H1 (cell line): ENCODE measurements at regions not wholly inside any gene's neighbourhood (a gene's known extent, or its start where the extent isn't known, plus 50 kb on each side); places are given as distances from the start of the nearest gene placed in this dataset.

Source experiments
- CTCF ChIA-PET: fragments of 300-600 bp; sonication (Branson Sonifier 250); formaldehyde crosslinking; loops from one replicate; lab custom pipeline; 2021; ENCODE audit not compliant: partially characterized antibody; lab: Charles Lee
- POLR2A ChIA-PET: fragments of 300-600 bp; sonication (Branson Sonifier 250); formaldehyde crosslinking; loops from one replicate; lab custom pipeline; 2021; ENCODE audit warnings: inconsistent platforms; ENCODE audit not compliant: partially characterized antibody; lab: Charles Lee
- DNase-seq, 2 experiments: peaks; one replicate each; pipeline versions ENCODE4 v3.0.0 to v3.0.0-alpha.2; 2010 to 2022; ENCODE audit warnings: low spot score in 2 of 2, low read depth in 1 of 2, mixed read lengths in 1 of 2
- FAIRE-seq: peaks from 2 replicates; lab custom pipeline; 2011; peaks lifted over from hg19 to GRCh38; lab: Jason Lieb, UNC
- H2AFZ ChIP-seq: 2 replicates; pipeline ENCODE4 v1.8.1; 2012; ENCODE audit warnings: low read length, inconsistent platforms
- H2AK5ac ChIP-seq: 2 replicates; pipeline ENCODE4 v1.6.1; 2013; ENCODE audit warnings: low read depth, low read length
- H2BK120ac ChIP-seq: replicated peaks from 2 replicates; pipeline ENCODE3; 2013; ENCODE audit warnings: low read depth, low read length, inconsistent platforms
- H2BK12ac ChIP-seq: 2 replicates; pipeline ENCODE4 v1.6.1; 2013; ENCODE audit warnings: low read depth, low read length
- H2BK15ac ChIP-seq: 2 replicates; pipeline ENCODE4 v1.6.1; 2013; ENCODE audit warnings: low read length
- H2BK20ac ChIP-seq: 2 replicates; pipeline ENCODE4 v1.6.1; 2013; ENCODE audit warnings: low read length
- H2BK5ac ChIP-seq: 2 replicates; pipeline ENCODE4 v1.6.1; 2013; ENCODE audit warnings: low read depth, low read length
- H3K14ac ChIP-seq: 2 replicates; pipeline ENCODE4 v1.6.1; 2013; ENCODE audit warnings: inconsistent platforms; ENCODE audit not compliant: insufficient read length
- H3K18ac ChIP-seq: 2 replicates; pipeline ENCODE4 v1.6.1; 2013; ENCODE audit warnings: low read length; ENCODE audit errors: extremely low read depth
- H3K23ac ChIP-seq: 2 replicates; pipeline ENCODE4 v1.6.1; 2013; ENCODE audit warnings: inconsistent platforms; ENCODE audit not compliant: insufficient read length
- H3K23me2 ChIP-seq: 2 replicates; pipeline ENCODE4 v1.6.1; 2013; ENCODE audit warnings: low read depth, low read length
- H3K27ac ChIP-seq: 2 replicates; pipeline ENCODE4 v1.6.1; 2011; ENCODE audit warnings: low read depth, low read length, inconsistent platforms
- H3K27me3 ChIP-seq, 4 experiments: replicated peaks in 1 of 4; 1 replicate in 1 of 4; 2 replicates in 3 of 4; pipeline versions ENCODE4 v1.6.1 to v1.8.1; 2011 to 2013; ENCODE audit warnings: low read length in 3 of 4, mild to moderate bottlenecking in 3 of 4, inconsistent platforms in 2 of 4, mixed read lengths in 2 of 4, moderate library complexity in 1 of 4; ENCODE audit not compliant: control insufficient read depth in 3 of 4, insufficient read depth in 3 of 4; ENCODE audit errors: extremely low read depth in 1 of 4
- H3K36me3 ChIP-seq, 4 experiments: 2 replicates each; pipeline versions ENCODE4 v1.6.1 to v1.8.1; 2011 to 2013; ENCODE audit warnings: mild to moderate bottlenecking in 4 of 4, low read length in 3 of 4, moderate library complexity in 2 of 4, control low read depth in 1 of 4, inconsistent platforms in 1 of 4; ENCODE audit not compliant: insufficient read depth in 4 of 4, control insufficient read depth in 2 of 4
- H3K4ac ChIP-seq: replicated peaks from 2 replicates; pipeline ENCODE3; 2013; ENCODE audit warnings: low read length, low read depth, mixed read lengths, inconsistent platforms; ENCODE audit not compliant: insufficient read length
- H3K4me1 ChIP-seq, 4 experiments: replicated peaks in 1 of 4; 1 replicate in 1 of 4; 2 replicates in 3 of 4; pipeline versions ENCODE4 v1.6.1 to v1.8.1; 2011 to 2013; ENCODE audit warnings: low read length in 3 of 4, inconsistent platforms in 2 of 4, mixed read lengths in 1 of 4; ENCODE audit not compliant: insufficient read depth in 4 of 4, control insufficient read depth in 3 of 4
- H3K4me2 ChIP-seq, 2 experiments: 2 replicates each; pipeline versions ENCODE4 v1.6.1 to v1.8.1; 2011 to 2013; ENCODE audit warnings: low read depth in 2 of 2, low read length in 2 of 2, control low read depth in 1 of 2, inconsistent platforms in 1 of 2, mild to moderate bottlenecking in 1 of 2; ENCODE audit not compliant: insufficient read depth in 1 of 2
- H3K4me3 ChIP-seq, 4 experiments: fragments of 200-600, 300-600 bp in 1 of 4; sonication (generic), shearing (Covaris generic), sonication (Bioruptor Twin) in 1 of 4; 2 replicates each; pipeline versions ENCODE4 v1.5.1 to v1.8.1; 2011 to 2016; ENCODE audit warnings: low read length in 4 of 4, low read depth in 3 of 4, control low read depth in 2 of 4, inconsistent platforms in 2 of 4, mild to moderate bottlenecking in 2 of 4, mixed read lengths in 1 of 4, moderate library complexity in 1 of 4; ENCODE audit not compliant: insufficient read depth in 2 of 4; ENCODE audit errors: extremely low read depth in 1 of 4
- H3K56ac ChIP-seq: replicated peaks from 2 replicates; pipeline ENCODE3; 2013; ENCODE audit warnings: low read depth, mild to moderate bottlenecking, mixed read lengths, low read length, inconsistent platforms; ENCODE audit not compliant: insufficient read length
- H3K79me1 ChIP-seq: 2 replicates; pipeline ENCODE4 v1.6.1; 2013; ENCODE audit warnings: low read depth, low read length, control low read depth
- H3K79me2 ChIP-seq, 2 experiments: 2 replicates each; pipeline versions ENCODE4 v1.6.1 to v1.8.1; 2012 to 2013; ENCODE audit warnings: low read length in 2 of 2, mild to moderate bottlenecking in 2 of 2, inconsistent platforms in 1 of 2; ENCODE audit not compliant: insufficient read depth in 2 of 2, control insufficient read depth in 1 of 2
- H3K9ac ChIP-seq, 4 experiments: replicated peaks in 1 of 4; 1 replicate in 1 of 4; 2 replicates in 3 of 4; pipeline versions ENCODE4 v1.6.1 to v1.8.1; 2011 to 2013; ENCODE audit warnings: low read depth in 3 of 4, low read length in 3 of 4, control low read depth in 2 of 4, mild to moderate bottlenecking in 2 of 4, moderate library complexity in 2 of 4, inconsistent platforms in 1 of 4; ENCODE audit errors: extremely low read depth in 1 of 4
- H3K9me3 ChIP-seq, 2 experiments: 2 replicates each; pipeline versions ENCODE4 v1.6.1 to v1.8.1; 2012 to 2013; ENCODE audit warnings: mild to moderate bottlenecking in 2 of 2, moderate library complexity in 2 of 2, control low read depth in 1 of 2, inconsistent platforms in 1 of 2, low read depth in 1 of 2, low read length in 1 of 2, mixed read lengths in 1 of 2; ENCODE audit not compliant: insufficient read depth in 2 of 2
- H4K20me1 ChIP-seq, 2 experiments: replicated peaks in 1 of 2; 2 replicates each; pipeline versions ENCODE3 to v1.8.1; 2011 to 2013; ENCODE audit warnings: inconsistent platforms in 2 of 2, low read length in 2 of 2, mild to moderate bottlenecking in 1 of 2; ENCODE audit not compliant: insufficient read depth in 2 of 2, control insufficient read depth in 1 of 2
- H4K5ac ChIP-seq: 2 replicates; pipeline ENCODE4 v1.6.1; 2013; ENCODE audit warnings: low read length, low read depth, mixed read lengths, inconsistent platforms; ENCODE audit not compliant: insufficient read length
- H4K8ac ChIP-seq: 2 replicates; pipeline ENCODE4 v1.8.0; 2013; ENCODE audit warnings: mild to moderate bottlenecking, moderate library complexity, low read length, inconsistent platforms; ENCODE audit not compliant: insufficient read depth; ENCODE audit errors: extremely low read depth
- H4K91ac ChIP-seq: replicated peaks from 2 replicates; pipeline ENCODE3; 2013; ENCODE audit warnings: low read length, mixed read lengths, inconsistent platforms; ENCODE audit not compliant: insufficient read length
- CBX8 ChIP-seq: fragments of 300-800, 300-1000 bp; sonication (generic); IDR thresholded peaks from 2 replicates; pipeline ENCODE4 v1.7.1; 2016; ENCODE audit warnings: low read depth, low read length, borderline replicate concordance
- CHD1 ChIP-seq: IDR thresholded peaks from 2 replicates; pipeline ENCODE4 v1.6.1; 2012; ENCODE audit warnings: low read depth, low read length, improper control_type of control experiment
- HDAC2 ChIP-seq, 2 experiments: fragments of 300-600 bp in 1 of 2; sonication (generic) in 1 of 2; IDR thresholded peaks; 2 replicates each; pipeline ENCODE4 v1.6.1; 2011 to 2012; ENCODE audit warnings: low read depth in 2 of 2, low read length in 2 of 2, mild to moderate bottlenecking in 2 of 2, moderate library complexity in 2 of 2, borderline replicate concordance in 1 of 2, inconsistent platforms in 1 of 2
- JUN ChIP-seq: IDR thresholded peaks from 2 replicates; pipeline ENCODE4 v1.6.1; 2011; ENCODE audit warnings: low read depth, mild to moderate bottlenecking, improper control_type of control experiment, low read length
- RAD21 ChIP-seq, 2 experiments: IDR thresholded peaks in 1 of 2; conservative IDR thresholded peaks in 1 of 2; 2 replicates each; pipeline ENCODE4 v1.6.1; 2011; ENCODE audit warnings: low read depth in 2 of 2, low read length in 2 of 2, improper control_type of control experiment in 1 of 2, inconsistent platforms in 1 of 2, mild to moderate bottlenecking in 1 of 2, moderate library complexity in 1 of 2
- RNF2 ChIP-seq: fragments of 200-900, 300-1000 bp; sonication (generic); IDR thresholded peaks from 2 replicates; pipeline ENCODE4 v1.7.1; 2016; ENCODE audit warnings: borderline replicate concordance, low read depth, mild to moderate bottlenecking, antibody characterized with exemption, low read length; ENCODE audit not compliant: poor library complexity, severe bottlenecking; ENCODE audit errors: missing control alignments
- SP1 ChIP-seq: IDR thresholded peaks from 2 replicates; pipeline ENCODE4 v1.6.1; 2011; ENCODE audit warnings: low read depth, low read length
- TAF7 ChIP-seq: optimal IDR thresholded peaks from 2 replicates; pipeline ENCODE3; 2011; ENCODE audit warnings: low read depth, mild to moderate bottlenecking, inconsistent platforms, low read length, moderate library complexity, borderline replicate concordance
- USF2 ChIP-seq: IDR thresholded peaks from 2 replicates; pipeline ENCODE4 v1.6.1; 2011; ENCODE audit warnings: low read length, improper control_type of control experiment
- WGBS, 2 experiments: shearing (Covaris generic) in 1 of 2; methylation state at CpG; one replicate each; pipeline versions ENCODE4 v1.1.6 to v1.1.7; 2013 to 2015; ENCODE audit warnings: low lambda C conversion rate in 2 of 2, mixed read lengths in 2 of 2, inconsistent platforms in 1 of 2, low coverage in 1 of 2, missing lambda C conversion rate in 1 of 2; ENCODE audit not compliant: insufficient replicate concordance in 2 of 2, insufficient coverage in 1 of 2, insufficient read length in 1 of 2; ENCODE audit errors: extremely low coverage in 1 of 2, missing lambda C conversion rate in 1 of 2; 5-methylcytosine and 5-hydroxymethylcytosine counted together

DNA sequence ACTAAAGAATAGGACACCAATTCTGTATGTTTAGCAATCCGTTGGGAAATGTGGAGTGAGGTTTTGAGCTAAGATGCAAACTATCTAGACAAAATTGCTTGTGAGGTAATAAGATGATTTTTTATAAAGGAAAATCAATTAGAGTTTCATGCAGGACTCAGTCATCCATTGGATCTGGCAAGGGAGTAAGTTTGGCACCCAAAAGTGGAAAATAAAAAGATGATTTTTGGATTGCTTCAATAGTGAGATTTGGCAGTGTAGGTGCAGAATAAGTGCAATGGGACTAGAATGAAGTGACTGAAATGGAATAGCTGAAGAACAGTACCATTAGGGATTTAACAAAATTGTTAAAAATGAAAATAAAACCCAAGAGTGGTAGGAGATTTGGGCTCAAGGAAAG, 290.5 kb upstream of the EPHA5 start:
- H2BK5ac ChIP-seq = no peak overlapping the region
- TF ChIP-seq USF2 (no peak), CBX8 (no peak), SP1 (no peak), RAD21 (IDR thresholded peaks at IDR 0.05 in 1 of 2, conservative IDR thresholded peaks at IDR 0.05 in 1 of 2; ENCODE audit: low read depth in 2 of 2, low read length in 2 of 2) (no peak), JUN (no peak), HDAC2 (IDR thresholded peaks at IDR 0.05; ENCODE audit: borderline replicate concordance in 1 of 2, low read depth in 2 of 2, low read length in 2 of 2) (no peak), RNF2 (no peak), TAF7 (no peak), CHD1 (no peak)
- no peaks in the 10 kb centered on the region for H4K20me1 ChIP-seq
- no peak overlapping the region for H2BK15ac ChIP-seq
- CTCF ChIA-PET = interaction anchor here (0.5 kb wide), 1 partner anchor 165 kb away, joined by 4 read pairs; no protein-coding TSS in a partner anchor
- no peak overlapping the region for H3K18ac ChIP-seq
- 0 out of 4 replicates have a peak, but pooled peaks cover 0 to 3% of the 10 kb centered on the region in 2 experiments for H3K9me3 ChIP-seq
- H3K23me2 ChIP-seq = no peaks in the 10 kb centered on the region
- H3K14ac ChIP-seq = no peak overlapping the region
- FAIRE-seq (no peak), DNase-seq (no peak)
- H3K79me1 ChIP-seq = no peaks in the 10 kb centered on the region
- no peak overlapping the region for H3K27ac ChIP-seq
- 76% methylated on average over 1 of the region's 1 CpG; no CpG with 5 or more reads in 1 of the 2 experiments for WGBS, 2 experiments
- H3K4me3 ChIP-seq = no peak overlapping the region
- no peak overlapping the region for H2BK20ac ChIP-seq
- no peaks in the 10 kb centered on the region for H3K36me3 ChIP-seq
- H4K91ac ChIP-seq = no peak overlapping the region
- H2BK12ac ChIP-seq = no peak overlapping the region
- H3K23ac ChIP-seq = no peak overlapping the region
- no peak overlapping the region for H3K56ac ChIP-seq
- H3K4me2 ChIP-seq = no peak overlapping the region
- no peaks in the 10 kb centered on the region for H3K79me2 ChIP-seq
- H4K8ac ChIP-seq = no peak overlapping the region
- H2AK5ac ChIP-seq = no peak overlapping the region
- H3K9ac ChIP-seq = no peak overlapping the region
- H4K5ac ChIP-seq = no peak overlapping the region
- no peak overlapping the region for H3K4ac ChIP-seq
- H3K4me1 ChIP-seq = no peaks in the 10 kb centered on the region
- H2AFZ ChIP-seq = no peak overlapping the region
- no peak overlapping the region for H2BK120ac ChIP-seq
- H3K27me3 ChIP-seq = no peaks in the 10 kb centered on the region
- POLR2A ChIA-PET = no interaction called here
